GM10266 (cell line): ENCODE measurements at regions not wholly inside any gene's neighbourhood (a gene's known extent, or its start where the extent isn't known, plus 50 kb on each side); places are given as distances from the start of the nearest gene placed in this dataset.

Experiments
- DNase-seq: peaks from one replicate; pipeline ENCODE4 v3.0.0; 2012; ENCODE audit errors: extremely low spot score
- TF ChIP-seq, protein P1 (sequence below): IDR thresholded peaks from 2 replicates; pipeline ENCODE4 v1.5.1; 2012; ENCODE audit warnings: mild to moderate bottlenecking, low read depth; ENCODE audit not compliant: control insufficient read depth, insufficient read depth; ENCODE audit errors: missing control alignments

DNA sequence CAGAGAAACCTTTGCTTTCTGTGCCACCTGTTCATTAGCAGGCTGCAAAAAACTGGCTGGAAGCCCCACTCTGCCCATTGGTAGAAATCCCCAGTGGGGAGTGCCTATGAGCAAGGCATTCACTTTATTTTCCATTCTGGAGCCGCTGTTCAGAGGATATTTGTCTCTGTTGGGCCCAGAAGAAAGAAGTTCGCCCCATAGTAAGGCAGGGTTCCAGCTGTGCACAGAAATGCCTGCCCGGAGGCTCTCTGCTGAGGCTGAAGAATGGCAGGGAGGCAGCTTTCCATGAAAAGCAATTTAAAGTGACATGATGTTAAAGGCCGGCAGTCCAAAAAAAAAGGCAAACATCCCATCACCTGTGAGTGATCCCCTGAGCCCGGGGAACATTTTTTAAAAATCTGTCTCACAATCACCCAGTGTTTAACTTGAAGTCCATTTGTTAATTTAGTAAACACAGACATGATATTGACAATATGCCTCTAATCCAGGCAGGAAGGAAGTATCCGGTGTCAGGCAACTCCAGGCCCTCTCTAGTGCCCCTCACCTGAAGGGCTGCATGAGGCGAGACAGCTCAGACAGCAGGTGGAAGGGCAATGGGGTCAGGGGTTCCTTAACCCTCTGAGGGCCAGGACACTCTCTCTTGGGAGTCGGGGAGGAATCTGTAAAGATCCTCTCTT, 265.1 kb upstream of the SIX2 start:
- no peak for DNase-seq
- TF ChIP-seq, protein P1, sequence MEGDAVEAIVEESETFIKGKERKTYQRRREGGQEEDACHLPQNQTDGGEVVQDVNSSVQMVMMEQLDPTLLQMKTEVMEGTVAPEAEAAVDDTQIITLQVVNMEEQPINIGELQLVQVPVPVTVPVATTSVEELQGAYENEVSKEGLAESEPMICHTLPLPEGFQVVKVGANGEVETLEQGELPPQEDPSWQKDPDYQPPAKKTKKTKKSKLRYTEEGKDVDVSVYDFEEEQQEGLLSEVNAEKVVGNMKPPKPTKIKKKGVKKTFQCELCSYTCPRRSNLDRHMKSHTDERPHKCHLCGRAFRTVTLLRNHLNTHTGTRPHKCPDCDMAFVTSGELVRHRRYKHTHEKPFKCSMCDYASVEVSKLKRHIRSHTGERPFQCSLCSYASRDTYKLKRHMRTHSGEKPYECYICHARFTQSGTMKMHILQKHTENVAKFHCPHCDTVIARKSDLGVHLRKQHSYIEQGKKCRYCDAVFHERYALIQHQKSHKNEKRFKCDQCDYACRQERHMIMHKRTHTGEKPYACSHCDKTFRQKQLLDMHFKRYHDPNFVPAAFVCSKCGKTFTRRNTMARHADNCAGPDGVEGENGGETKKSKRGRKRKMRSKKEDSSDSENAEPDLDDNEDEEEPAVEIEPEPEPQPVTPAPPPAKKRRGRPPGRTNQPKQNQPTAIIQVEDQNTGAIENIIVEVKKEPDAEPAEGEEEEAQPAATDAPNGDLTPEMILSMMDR: no peak

GRCh38 chr2:45273412-45274249, 264.4 kb upstream of the SIX2 start:
- no peak for DNase-seq

GRCh38 chr2:45272549-45273265, 263.5 kb upstream of the SIX2 start:
- TF ChIP-seq, protein P1: no peak
- no peak for DNase-seq

More at GRCh38 chr2:45273412-45274249, 264.4 kb upstream of the SIX2 start:
- TF ChIP-seq, protein P1: no peak

GRCh38 chr2:45269149-45269793, 260.0 kb upstream of the SIX2 start:
- TF ChIP-seq, protein P1: no peak
- DNase-seq: no peak

- DNase-seq: no peak
- TF ChIP-seq, protein P1: no peak
Measured at GRCh38 chr2:45268631-45269030, 259.4 kb upstream of the SIX2 start.

DNA sequence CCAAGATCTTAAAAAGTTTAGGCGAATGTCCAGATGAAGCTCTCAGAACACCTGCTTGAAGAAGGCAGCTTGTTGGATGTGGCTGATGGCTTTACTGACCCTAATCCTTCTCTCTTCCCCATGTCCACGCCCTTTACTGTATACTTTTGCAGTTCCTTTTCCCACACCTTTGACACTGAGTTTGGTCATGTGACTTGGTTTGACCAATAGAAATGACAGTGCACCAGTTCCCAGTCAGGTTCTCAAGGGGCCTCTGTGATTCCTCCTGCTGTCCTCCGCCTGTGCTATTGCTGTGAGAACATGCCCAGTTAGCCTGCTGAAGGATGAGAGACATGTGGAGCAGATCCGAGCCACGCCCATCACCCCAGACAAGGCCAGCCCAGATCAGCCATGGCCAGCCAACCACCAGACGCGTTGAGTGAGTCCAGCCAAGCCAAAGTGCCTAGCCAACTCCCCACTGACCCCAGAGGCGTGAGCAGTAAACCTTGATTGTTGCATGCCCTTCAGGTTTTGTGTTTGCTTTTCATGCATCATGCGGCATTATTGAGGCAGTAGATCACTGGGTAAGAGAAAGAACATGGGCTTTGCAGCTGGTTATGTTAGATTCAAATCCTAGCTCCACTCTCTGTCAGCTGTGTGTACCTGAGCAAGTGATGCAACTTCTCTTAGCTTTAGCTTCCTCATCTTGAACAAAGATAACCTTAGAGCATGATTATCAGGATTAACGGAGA, 258.0 kb upstream of the SIX2 start:
- TF ChIP-seq, protein P1: no peak
- DNase-seq: no peak
